HG03139 (cell line): ENCODE measurements at regions not wholly inside any gene's neighbourhood (a gene's known extent, or its start where the extent isn't known, plus 50 kb on each side); places are given as distances from the start of the nearest gene placed in this dataset.

Experiments used
- ATAC-seq: cut with Tn5 transposase; IDR thresholded peaks from one replicate; pipeline ENCODE4 v1.9.1; 2021; ENCODE audit not compliant: unreplicated experiment

DNA sequence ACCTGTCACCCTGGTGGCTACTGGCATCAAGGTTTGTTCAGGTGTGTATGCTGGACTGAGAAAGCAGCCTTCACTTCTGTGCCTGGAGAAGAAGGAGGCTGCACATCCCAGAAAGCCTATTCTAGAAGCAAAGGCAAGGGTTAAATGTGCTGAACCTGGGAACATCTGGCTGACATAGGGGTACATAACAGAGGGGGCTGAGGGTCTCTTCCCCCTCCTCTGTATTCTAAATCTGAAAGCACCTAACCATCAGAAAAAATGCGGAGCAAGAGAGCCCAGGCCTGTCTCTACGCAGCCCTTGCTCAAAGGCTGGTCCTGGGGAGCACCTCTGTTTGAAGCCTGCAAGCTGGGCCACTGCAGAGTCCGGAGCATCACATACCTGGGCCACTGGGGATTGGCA, 53.2 kb upstream of the FSTL4 start:
- ATAC-seq: no peak

DNA sequence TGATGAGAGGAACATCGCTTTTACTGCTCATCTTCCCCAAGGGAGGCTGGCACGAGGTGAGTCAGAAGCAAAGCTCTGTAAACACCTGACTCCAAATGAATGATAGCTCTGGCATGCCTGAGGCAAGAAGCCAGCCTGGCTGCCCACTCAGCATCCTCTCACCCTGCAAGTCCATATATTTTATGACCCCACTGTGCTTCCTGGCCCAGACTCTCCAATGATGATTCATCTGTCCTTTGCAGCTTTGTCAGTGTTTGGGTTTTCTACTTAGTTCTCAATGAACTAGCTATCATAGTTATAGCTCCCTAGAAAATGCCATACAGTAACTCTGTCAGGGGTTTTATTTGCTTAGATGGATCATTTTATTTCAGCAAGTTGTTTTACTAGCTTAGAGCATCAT, 52.1 kb upstream of the FSTL4 start:
- no peak for ATAC-seq

DNA sequence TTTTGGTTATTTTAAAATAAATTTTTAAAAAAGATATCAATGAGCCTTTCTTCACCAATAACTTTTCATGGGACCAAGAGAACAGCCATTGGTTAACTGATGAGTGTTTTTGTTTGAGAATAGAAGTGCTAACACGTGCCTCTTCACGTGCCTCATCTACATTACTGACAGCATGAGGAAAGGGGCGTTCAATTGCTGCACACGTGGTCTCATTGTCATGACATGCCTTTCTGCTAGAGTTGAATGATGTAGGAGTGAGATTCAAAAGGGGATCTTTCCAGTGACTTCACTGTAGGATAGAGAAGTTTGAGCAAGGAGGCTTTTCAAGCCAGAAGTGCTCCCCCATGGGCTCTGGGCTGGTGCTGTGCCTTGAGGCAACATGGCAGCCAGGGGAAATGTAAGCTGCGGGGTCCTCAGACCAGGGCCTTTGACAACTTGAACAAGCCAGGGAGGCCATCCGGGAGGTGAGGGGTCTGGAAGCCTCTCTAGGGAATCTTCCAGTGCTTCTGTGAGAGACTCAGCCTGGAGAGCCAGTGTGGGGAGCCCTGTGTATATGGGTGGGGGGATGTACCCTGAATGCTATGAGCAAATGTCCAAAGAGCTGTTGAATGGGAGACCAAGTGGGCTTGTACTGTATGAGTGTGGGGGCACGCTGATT, 51.2 kb upstream of the FSTL4 start:
- no peak for ATAC-seq

DNA sequence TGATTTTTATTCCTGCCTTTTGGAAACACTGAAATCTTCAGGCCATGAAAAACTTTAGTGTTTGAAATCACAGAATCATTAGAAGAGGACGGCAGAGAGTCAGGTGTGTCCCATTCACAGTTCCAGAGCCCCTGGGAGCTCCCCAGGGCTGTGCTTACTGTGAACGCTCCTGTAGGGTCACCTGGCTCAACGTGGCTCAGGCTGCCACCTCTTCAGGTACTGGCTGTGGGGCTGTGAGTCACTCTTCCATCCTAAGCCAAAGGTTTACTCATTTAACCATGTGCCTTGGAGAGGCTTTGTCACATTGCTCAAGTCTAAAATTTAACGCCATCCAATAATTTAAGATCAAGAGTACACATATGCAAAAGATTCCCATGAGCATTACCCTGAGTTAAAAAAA, 50.2 kb upstream of the FSTL4 start:
- ATAC-seq: no peak
